Mucosa of stomach (tissue), 1 donor: ENCODE measurements at regions not wholly inside any gene's neighbourhood (a gene's known extent, or its start where the extent isn't known, plus 50 kb on each side); places are given as distances from the start of the nearest gene placed in this dataset.

ENCODE experiments used
- H3K27me3 ChIP-seq: one replicate; pipeline ENCODE4 v1.7.0; 2013; ENCODE audit warnings: mild to moderate bottlenecking, low read length; ENCODE audit not compliant: control insufficient read depth, insufficient read depth
- H3K36me3 ChIP-seq: one replicate; pipeline ENCODE4 v1.7.0; 2013; ENCODE audit warnings: low read length; ENCODE audit not compliant: control insufficient read depth, insufficient read depth
- H3K4me1 ChIP-seq: one replicate; pipeline ENCODE4 v1.7.0; 2013; ENCODE audit warnings: mild to moderate bottlenecking, low read length; ENCODE audit not compliant: control insufficient read depth, insufficient read depth
- H3K4me3 ChIP-seq: one replicate; pipeline ENCODE4 v1.7.0; 2013; ENCODE audit warnings: low read length
- H3K9ac ChIP-seq: one replicate; pipeline ENCODE4 v1.7.0; 2013; ENCODE audit warnings: mild to moderate bottlenecking, low read length, moderate library complexity
- H3K9me3 ChIP-seq: one replicate; pipeline ENCODE4 v1.7.0; 2013; ENCODE audit warnings: mild to moderate bottlenecking, low read length, moderate library complexity; ENCODE audit not compliant: control insufficient read depth
- donor health status: Pancreatic carcinoma.

GRCh38 chr4:147360301-147360700, 120.6 kb upstream of the EDNRA start:
- Histone ChIP-seq H3K9me3 (no peaks in the 10 kb centered on the region), H3K27me3 (no peaks in the 10 kb centered on the region), H3K4me1 (peaks cover 32% of the 10 kb centered on the region), H3K4me3 (no peak overlapping the region), H3K9ac (no peak overlapping the region), H3K36me3 (no peaks in the 10 kb centered on the region)

GRCh38 chr4:147361726-147362125, 119.2 kb upstream of the EDNRA start:
- Histone ChIP-seq H3K9me3 (no peaks in the 10 kb centered on the region), H3K4me3 (no peak overlapping the region), H3K27me3 (no peaks in the 10 kb centered on the region), H3K36me3 (no peaks in the 10 kb centered on the region), H3K9ac (peak overlapping the region; percentile 24), H3K4me1 (peaks cover 32% of the 10 kb centered on the region)

- H3K9me3 ChIP-seq, result no peaks in the 10 kb centered on the region
- no peak overlapping the region for H3K9ac ChIP-seq
- no peak overlapping the region for H3K4me3 ChIP-seq
- no peaks in the 10 kb centered on the region for H3K36me3 ChIP-seq
- peaks cover 32% of the 10 kb centered on the region for H3K4me1 ChIP-seq
- no peaks in the 10 kb centered on the region for H3K27me3 ChIP-seq
These were observed 118.0 kb upstream of the EDNRA start for GRCh38 chr4:147362938-147363337.

- Histone ChIP-seq H3K27me3 (no peaks in the 10 kb centered on the region), H3K4me3 (no peak overlapping the region), H3K4me1 (peaks cover 32% of the 10 kb centered on the region), H3K36me3 (no peaks in the 10 kb centered on the region), H3K9me3 (no peaks in the 10 kb centered on the region), H3K9ac (no peak overlapping the region)
These were observed 117.4 kb upstream of the EDNRA start for GRCh38 chr4:147363514-147363913.

- Histone ChIP-seq H3K9me3 (no peaks in the 10 kb centered on the region), H3K36me3 (no peaks in the 10 kb centered on the region), H3K27me3 (no peaks in the 10 kb centered on the region)
These were observed 115.5 kb upstream of the EDNRA start for GRCh38 chr4:147365396-147365795.

DNA sequence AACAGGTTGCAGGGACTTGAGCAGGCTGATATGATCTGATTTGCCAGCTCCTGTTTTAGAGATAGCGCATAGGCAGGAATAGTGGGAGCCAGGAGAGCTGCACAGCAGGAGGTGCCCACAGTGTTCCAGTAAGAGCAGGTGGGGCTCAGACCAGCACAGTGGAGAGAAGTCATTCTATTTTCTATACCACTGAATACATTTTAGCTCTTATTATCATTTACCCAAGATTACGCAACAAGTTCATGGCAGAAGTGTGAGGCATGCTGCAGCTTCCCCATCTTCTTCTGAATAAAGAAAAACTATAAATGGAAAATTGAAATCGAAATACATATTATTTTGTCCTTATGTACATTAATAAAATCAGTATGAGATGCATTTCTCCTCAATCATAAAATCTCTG, 114.7 kb upstream of the EDNRA start:
- no peak overlapping the region for H3K4me3 ChIP-seq
- no peaks in the 10 kb centered on the region for H3K27me3 ChIP-seq
- no peak overlapping the region for H3K9ac ChIP-seq
- H3K4me1 ChIP-seq, result peaks cover 34% of the 10 kb centered on the region
- no peaks in the 10 kb centered on the region for H3K36me3 ChIP-seq
- H3K9me3 ChIP-seq, result no peaks in the 10 kb centered on the region

More at GRCh38 chr4:147365396-147365795, 115.5 kb upstream of the EDNRA start:
- H3K9ac ChIP-seq, result no peak overlapping the region
- H3K4me1 ChIP-seq, result peaks cover 30% of the 10 kb centered on the region
- no peak overlapping the region for H3K4me3 ChIP-seq

DNA sequence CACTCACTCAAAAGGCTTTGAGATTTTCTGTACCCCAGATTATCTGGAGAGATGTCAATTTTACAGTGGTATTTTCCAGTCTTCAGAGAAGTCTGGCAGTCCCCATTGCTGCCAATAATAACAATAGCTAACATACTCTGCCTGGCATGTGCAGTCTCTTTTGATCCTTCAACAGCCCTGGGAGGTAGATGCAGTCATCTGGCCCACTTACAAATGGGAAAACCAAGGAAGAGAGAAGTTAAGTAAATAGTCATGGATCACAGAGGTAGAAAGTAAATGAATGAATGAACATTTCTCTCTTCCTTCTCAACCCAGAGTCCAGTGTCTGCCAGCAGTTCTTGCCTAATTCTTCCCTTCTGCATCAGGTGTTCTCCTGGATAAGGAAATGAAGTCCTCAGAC, 113.0 kb upstream of the EDNRA start:
- Histone ChIP-seq H3K9ac (no peak overlapping the region), H3K9me3 (no peaks in the 10 kb centered on the region), H3K4me3 (no peak overlapping the region), H3K36me3 (no peaks in the 10 kb centered on the region), H3K4me1 (peaks cover 21% of the 10 kb centered on the region), H3K27me3 (no peaks in the 10 kb centered on the region)

DNA sequence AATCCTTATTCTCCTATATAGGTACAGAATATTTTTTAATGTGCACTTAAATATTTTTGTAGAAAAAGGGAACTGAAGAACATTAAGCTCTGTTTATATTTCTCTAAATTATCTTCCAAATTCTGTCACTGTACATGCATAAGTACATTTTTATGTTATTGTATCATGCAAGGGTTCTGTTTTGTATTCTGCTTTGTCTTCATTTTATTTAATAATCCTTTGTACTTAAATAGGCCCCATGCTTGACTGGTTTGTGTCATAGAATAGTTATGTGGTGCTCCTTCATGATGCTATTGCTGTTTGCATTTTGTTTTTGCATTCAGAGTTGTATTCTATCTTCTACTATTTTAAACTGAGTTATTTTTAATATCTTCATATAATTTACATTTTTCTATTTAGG, 111.9 kb upstream of the EDNRA start:
- Histone ChIP-seq H3K4me1 (peaks cover 10% of the 10 kb centered on the region), H3K27me3 (no peaks in the 10 kb centered on the region), H3K9me3 (no peaks in the 10 kb centered on the region), H3K36me3 (no peaks in the 10 kb centered on the region), H3K9ac (no peak overlapping the region), H3K4me3 (no peak overlapping the region)

- Histone ChIP-seq H3K9me3 (no peaks in the 10 kb centered on the region), H3K4me3 (no peak overlapping the region), H3K36me3 (no peaks in the 10 kb centered on the region), H3K9ac (no peak overlapping the region), H3K27me3 (no peaks in the 10 kb centered on the region), H3K4me1 (peaks cover 9% of the 10 kb centered on the region)
These were observed 110.4 kb upstream of the EDNRA start for GRCh38 chr4:147370473-147370872.

GRCh38 chr4:147370881-147371280, 110.0 kb upstream of the EDNRA start:
- Histone ChIP-seq H3K36me3 (no peaks in the 10 kb centered on the region), H3K9ac (no peak overlapping the region), H3K4me1 (peaks cover 9% of the 10 kb centered on the region), H3K4me3 (no peak overlapping the region), H3K9me3 (no peaks in the 10 kb centered on the region), H3K27me3 (no peaks in the 10 kb centered on the region)

DNA sequence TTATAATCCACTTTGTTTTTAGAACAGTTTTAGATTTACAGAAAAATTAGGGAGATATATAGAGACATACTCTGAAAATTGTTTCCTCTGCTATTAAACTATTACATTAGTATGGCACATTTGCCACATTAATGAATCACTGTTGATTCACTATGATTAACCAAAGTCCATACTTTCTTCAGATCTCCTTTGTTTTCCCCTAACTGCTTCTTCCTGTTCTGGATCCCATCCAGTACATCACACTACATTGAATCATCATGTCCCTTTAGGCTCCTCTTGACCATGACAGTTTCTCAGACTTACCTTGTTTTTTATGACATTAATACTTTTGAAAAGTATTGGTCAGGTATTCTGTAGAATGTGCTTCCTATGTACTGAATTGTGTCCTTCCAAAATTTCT, 109.2 kb upstream of the EDNRA start:
- H3K27me3 ChIP-seq, result no peaks in the 10 kb centered on the region
- H3K9me3 ChIP-seq, result no peaks in the 10 kb centered on the region
- peaks cover 9% of the 10 kb centered on the region for H3K4me1 ChIP-seq
- no peak overlapping the region for H3K4me3 ChIP-seq
- H3K9ac ChIP-seq, result no peak overlapping the region
- H3K36me3 ChIP-seq, result no peaks in the 10 kb centered on the region

DNA sequence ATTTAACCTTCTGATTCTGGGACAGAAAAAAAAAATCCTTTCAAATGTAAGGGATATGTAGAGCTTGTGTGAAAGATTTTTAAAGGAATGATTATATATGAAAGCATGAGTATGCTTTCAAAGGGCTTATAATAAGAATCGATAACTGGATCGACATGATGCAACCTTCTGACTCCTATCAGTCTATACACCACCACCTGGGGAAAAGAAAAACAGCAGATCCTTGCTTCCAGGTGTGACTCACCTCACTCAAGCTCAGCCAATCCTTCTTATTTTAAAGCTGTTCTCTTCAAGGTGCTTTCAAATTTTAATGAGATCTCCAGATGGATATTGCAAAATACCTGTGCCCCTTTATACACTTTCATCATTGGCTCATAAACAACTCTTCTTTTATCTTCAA, 102.1 kb upstream of the EDNRA start:
- H3K27me3 ChIP-seq, result no peaks in the 10 kb centered on the region
- H3K9ac ChIP-seq, result no peak overlapping the region
- no peaks in the 10 kb centered on the region for H3K9me3 ChIP-seq
- H3K4me3 ChIP-seq, result no peak overlapping the region
- H3K4me1 ChIP-seq, result no peaks in the 10 kb centered on the region
- no peaks in the 10 kb centered on the region for H3K36me3 ChIP-seq

GRCh38 chr4:147381749-147382148, 99.1 kb upstream of the EDNRA start:
- H3K27me3 ChIP-seq, result no peaks in the 10 kb centered on the region
- H3K36me3 ChIP-seq, result no peaks in the 10 kb centered on the region
- H3K4me3 ChIP-seq, result no peak overlapping the region
- H3K9ac ChIP-seq, result no peak overlapping the region
- no peaks in the 10 kb centered on the region for H3K9me3 ChIP-seq
- H3K4me1 ChIP-seq, result no peaks in the 10 kb centered on the region
